Smooth muscle cell (in vitro differentiated cells): ENCODE measurements at regions not wholly inside any gene's neighbourhood (a gene's known extent, or its start where the extent isn't known, plus 50 kb on each side); places are given as distances from the start of the nearest gene placed in this dataset.

Source experiments
- DNase-seq: peaks from one replicate; lab custom pipeline; 2025; ENCODE audit not compliant: unreplicated experiment; lab: John Stamatoyannopoulos, UW
- H2AFZ ChIP-seq: fragments of 200-600 bp; sonication (generic); 2 replicates; pipeline ENCODE4 v1.6.0; 2016; ENCODE audit warnings: antibody characterized with exemption, low read depth, mild to moderate bottlenecking
- H3F3A ChIP-seq: fragments of 200-600 bp; sonication (generic); 2 replicates; pipeline ENCODE4 v1.6.0; 2017; ENCODE audit warnings: antibody characterized with exemption, low read depth
- H3K27ac ChIP-seq: fragments of 200-600 bp; sonication (generic); 2 replicates; pipeline ENCODE4 v1.5.1; 2016; ENCODE audit warnings: low read depth, mild to moderate bottlenecking
- H3K27me3 ChIP-seq: fragments of 200-600 bp; sonication (generic); 2 replicates; pipeline ENCODE4 v1.6.1; 2016; ENCODE audit warnings: low read depth, mild to moderate bottlenecking
- H3K36me3 ChIP-seq: fragments of 200-600 bp; sonication (generic); 2 replicates; pipeline ENCODE4 v1.5.1; 2016; ENCODE audit warnings: low read depth
- H3K4me1 ChIP-seq: fragments of 200-600 bp; sonication (generic); 2 replicates; pipeline ENCODE4 v1.5.1; 2016; ENCODE audit warnings: low read depth
- H3K4me2 ChIP-seq: fragments of 200-600 bp; sonication (generic); 2 replicates; pipeline ENCODE4 v1.6.0; 2016; ENCODE audit warnings: mild to moderate bottlenecking
- H3K4me3 ChIP-seq: fragments of 200-600 bp; sonication (generic); 2 replicates; pipeline ENCODE4 v1.5.1; 2016; ENCODE audit warnings: mild to moderate bottlenecking
- H3K79me2 ChIP-seq: fragments of 200-600 bp; sonication (generic); 2 replicates; pipeline ENCODE4 v1.6.0; 2016; ENCODE audit warnings: low read depth, mild to moderate bottlenecking
- H3K9ac ChIP-seq: fragments of 200-600 bp; sonication (generic); 2 replicates; pipeline ENCODE4 v1.6.0; 2016; ENCODE audit warnings: low read depth
- H3K9me3 ChIP-seq: fragments of 200-600 bp; sonication (generic); replicated peaks from 2 replicates; pipeline ENCODE4 v1.5.1; 2016; ENCODE audit warnings: low read depth
- H4K20me1 ChIP-seq: fragments of 200-600 bp; sonication (generic); 2 replicates; pipeline ENCODE4 v1.6.0; 2016; ENCODE audit warnings: low read depth
- CTCF ChIP-seq: fragments of 200-600 bp; sonication (generic); IDR thresholded peaks from 2 replicates; pipeline ENCODE4 v1.5.1; 2017; ENCODE audit warnings: borderline replicate concordance, mild to moderate bottlenecking, antibody characterized with exemption; ENCODE audit not compliant: insufficient read depth, poor library complexity, severe bottlenecking
- WGBS: methylation state at CpG from one replicate; pipeline ENCODE4 v1.1.7; 2016; ENCODE audit warnings: low lambda C conversion rate; 5-methylcytosine and 5-hydroxymethylcytosine counted together

DNA sequence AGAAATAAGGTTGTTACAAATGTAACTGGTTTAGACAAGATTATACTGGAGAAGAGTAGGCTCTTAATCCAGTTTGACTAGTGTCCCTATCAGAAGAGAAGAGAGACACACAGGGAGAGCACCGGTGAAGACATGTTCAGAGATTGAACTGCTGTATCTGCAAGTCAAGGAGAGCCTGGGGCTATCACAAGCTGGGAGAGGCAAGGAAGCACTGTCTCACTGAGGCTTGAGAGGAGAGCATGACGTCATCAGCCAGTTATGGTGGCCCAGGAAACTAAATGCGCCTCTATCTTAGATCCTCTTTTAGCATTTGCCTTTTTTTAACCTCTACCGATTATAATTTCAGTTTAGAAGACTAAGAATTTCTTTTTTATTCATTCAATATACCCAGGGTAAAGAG lies 583.4 kb downstream of the TRAM1L1 start:
- Histone ChIP-seq H3K36me3 (no peaks in the 10 kb centered on the region), H2AFZ (no peak overlapping the region), H3K79me2 (no peaks in the 10 kb centered on the region), H3K4me2 (no peak overlapping the region), H3K4me3 (no peak overlapping the region), H3K27ac (no peak overlapping the region), H3K4me1 (no peaks in the 10 kb centered on the region), H3F3A (no peaks in the 10 kb centered on the region), H3K9ac (no peak overlapping the region), H3K9me3 (no peaks in the 10 kb centered on the region), H3K27me3 (no peaks in the 10 kb centered on the region), H4K20me1 (no peaks in the 10 kb centered on the region)
- TF ChIP-seq CTCF = no peak
- 62% methylated on average over 4 of the region's 4 CpGs for WGBS
- no peak for DNase-seq

GRCh38 chr4:116500225-116500624 lies 585.2 kb downstream of the TRAM1L1 start:
- H4K20me1 ChIP-seq = no peaks in the 10 kb centered on the region
- no peak overlapping the region for H3K27ac ChIP-seq
- peak overlapping the region; percentile 61 for H2AFZ ChIP-seq
- TF ChIP-seq CTCF = no peak
- H3K4me3 ChIP-seq = no peak overlapping the region
- no peak for DNase-seq
- H3F3A ChIP-seq = no peaks in the 10 kb centered on the region
- no peak overlapping the region for H3K4me2 ChIP-seq
- H3K9me3 ChIP-seq = no peaks in the 10 kb centered on the region
- 93% methylated on average over 2 of the region's 2 CpGs for WGBS
- H3K27me3 ChIP-seq = no peaks in the 10 kb centered on the region
- H3K9ac ChIP-seq = no peak overlapping the region
- H3K36me3 ChIP-seq = no peaks in the 10 kb centered on the region
- no peaks in the 10 kb centered on the region for H3K79me2 ChIP-seq
- H3K4me1 ChIP-seq = no peaks in the 10 kb centered on the region

DNA sequence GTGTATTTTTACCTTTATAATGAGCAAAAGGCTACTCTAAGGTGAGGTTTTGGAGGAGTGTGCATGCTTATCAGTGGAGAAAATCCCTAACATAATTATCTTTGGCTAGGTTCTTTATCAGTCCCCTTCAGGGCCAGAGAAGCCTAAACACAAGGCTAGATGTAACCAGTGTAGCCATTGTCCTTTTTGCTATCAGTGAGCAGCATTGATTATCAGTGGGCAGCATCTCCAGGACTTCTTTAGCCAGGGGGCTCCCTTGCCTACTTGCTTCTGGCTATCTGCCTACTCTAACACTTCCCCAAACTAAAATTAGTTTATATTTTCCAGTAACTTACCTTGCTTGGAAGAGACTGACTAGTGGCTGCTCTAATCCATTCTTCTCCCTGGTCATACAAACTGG lies 595.6 kb downstream of the TRAM1L1 start:
- H3K4me2 ChIP-seq = no peak overlapping the region
- H3K27ac ChIP-seq = no peak overlapping the region
- H2AFZ ChIP-seq = no peak overlapping the region
- no peak for DNase-seq
- H3K9ac ChIP-seq = no peak overlapping the region
- no peak for TF ChIP-seq CTCF
- no peak overlapping the region for H3K4me3 ChIP-seq
- H3K79me2 ChIP-seq = no peaks in the 10 kb centered on the region
- H3K36me3 ChIP-seq = no peaks in the 10 kb centered on the region
- no peaks in the 10 kb centered on the region for H3K27me3 ChIP-seq
- no peaks in the 10 kb centered on the region for H3K4me1 ChIP-seq
- H4K20me1 ChIP-seq = no peaks in the 10 kb centered on the region
- no peaks in the 10 kb centered on the region for H3F3A ChIP-seq
- no peaks in the 10 kb centered on the region for H3K9me3 ChIP-seq

GRCh38 chr4:116486401-116486800 lies 599.0 kb downstream of the TRAM1L1 start:
- no peak overlapping the region for H3K9ac ChIP-seq
- H3K36me3 ChIP-seq = no peaks in the 10 kb centered on the region
- no peaks in the 10 kb centered on the region for H3K79me2 ChIP-seq
- DNase-seq = no peak
- H4K20me1 ChIP-seq = no peaks in the 10 kb centered on the region
- no peaks in the 10 kb centered on the region for H3K9me3 ChIP-seq
- H3K4me3 ChIP-seq = no peak overlapping the region
- WGBS = 95% methylated on average over 2 of the region's 2 CpGs
- H2AFZ ChIP-seq = no peak overlapping the region
- no peak overlapping the region for H3K4me2 ChIP-seq
- no peaks in the 10 kb centered on the region for H3K4me1 ChIP-seq
- no peaks in the 10 kb centered on the region for H3K27me3 ChIP-seq
- H3F3A ChIP-seq = no peaks in the 10 kb centered on the region
- TF ChIP-seq CTCF = no peak
- H3K27ac ChIP-seq = no peak overlapping the region
